Caco-2 (cell line): ENCODE measurements at regions not wholly inside any gene's neighbourhood (a gene's known extent, or its start where the extent isn't known, plus 50 kb on each side); places are given as distances from the start of the nearest gene placed in this dataset.

Source experiments
- BruUV-seq: library from RNA; stranded (reverse); fragments of 400-500 nt; replicated peaks from 2 replicates; lab custom pipeline; 2021; lab: Mats Ljungman, UMichigan
- CTCF ChIA-PET: fragments of 300-600 bp; sonication (Branson Sonifier 250); formaldehyde crosslinking; loops from one replicate; lab custom pipeline; 2022; ENCODE audit warnings: antibody characterized with exemption; lab: Charles Lee
- POLR2A ChIA-PET: fragments of 300-600 bp; sonication (Branson Sonifier 250); formaldehyde crosslinking; loops from one replicate; lab custom pipeline; 2022; ENCODE audit warnings: antibody characterized with exemption; lab: Charles Lee
- DNase-seq, 2 experiments: peaks; one replicate each; pipeline versions ENCODE4 v3.0.0 to v3.0.0-alpha.2; 2020 to 2022
- H3K27me3 ChIP-seq: replicated peaks from 2 replicates; pipeline ENCODE4 v1.6.0; 2011; ENCODE audit warnings: low read length; ENCODE audit not compliant: control insufficient read depth, insufficient read depth
- H3K36me3 ChIP-seq: 2 replicates; pipeline ENCODE4 v1.5.1; 2011; ENCODE audit warnings: low read length; ENCODE audit not compliant: control insufficient read depth, insufficient read depth
- H3K4me1 ChIP-seq: fragments of 250-450 bp; sonication (Bioruptor Pico); 2 replicates; pipeline ENCODE4 v1.5.1; 2020; ENCODE audit warnings: mild to moderate bottlenecking
- H3K4me3 ChIP-seq: 2 replicates; pipeline ENCODE4 v1.5.1; 2011; ENCODE audit warnings: low read depth, mild to moderate bottlenecking, control low read depth, low read length
- H3K9me3 ChIP-seq: fragments of 250-450 bp; sonication (Bioruptor Pico); 2 replicates; pipeline ENCODE4 v1.5.1; 2020; ENCODE audit warnings: mild to moderate bottlenecking, moderate library complexity
- H3K27ac Mint-ChIP-seq: one replicate; pipeline ENCODE4 v1.8.0; 2022; ENCODE audit warnings: mixed read lengths; ENCODE audit not compliant: unreplicated experiment
- H3K27me3 Mint-ChIP-seq: one replicate; pipeline ENCODE4 v1.8.0; 2022; ENCODE audit warnings: mixed read lengths; ENCODE audit not compliant: insufficient read depth, unreplicated experiment
- H3K36me3 Mint-ChIP-seq: one replicate; pipeline ENCODE4 v1.8.0; 2022; ENCODE audit warnings: mild to moderate bottlenecking, mixed read lengths; ENCODE audit not compliant: insufficient read depth, unreplicated experiment
- H3K4me1 Mint-ChIP-seq: one replicate; pipeline ENCODE4 v1.8.0; 2022; ENCODE audit warnings: low read depth, mixed read lengths; ENCODE audit not compliant: unreplicated experiment
- H3K4me3 Mint-ChIP-seq: one replicate; pipeline ENCODE4 v1.8.0; 2022; ENCODE audit warnings: mild to moderate bottlenecking, moderate library complexity, mixed read lengths; ENCODE audit not compliant: unreplicated experiment
- H3K9me3 Mint-ChIP-seq: one replicate; pipeline ENCODE4 v1.8.0; 2022; ENCODE audit warnings: mixed read lengths; ENCODE audit not compliant: unreplicated experiment
- CTCF ChIP-seq, 2 experiments: fragments of 200-600 bp in 1 of 2; IDR thresholded peaks; 1 replicate in 1 of 2; 2 replicates in 1 of 2; pipeline versions ENCODE4 v1.5.1 to v1.8.0; 2011 to 2022; ENCODE audit warnings: antibody characterized with exemption in 1 of 2, control low read depth in 1 of 2, inconsistent platforms in 1 of 2, low read depth in 1 of 2, low read length in 1 of 2, mild to moderate bottlenecking in 1 of 2, moderate library complexity in 1 of 2; ENCODE audit not compliant: insufficient read depth in 1 of 2, severe bottlenecking in 1 of 2, unreplicated experiment in 1 of 2
- intact Hi-C: fragments of 100-400 bp; cut with micrococcal nuclease; formaldehyde crosslinking; loops from one replicate; pipeline ENCODE4 v1.10.0; 2022; ENCODE audit not compliant: unreplicated experiment

- no peaks in the 10 kb centered on the region for H3K4me1 ChIP-seq
- no peak for DNase-seq
- CTCF ChIA-PET = no interaction called here
- no peak overlapping the region for H3K4me3 Mint-ChIP-seq
- no peaks in the 10 kb centered on the region for H3K9me3 ChIP-seq
- H3K4me1 Mint-ChIP-seq = no peaks in the 10 kb centered on the region
- POLR2A ChIA-PET = no interaction called here
- no peak overlapping the region for H3K4me3 ChIP-seq
- H3K27ac Mint-ChIP-seq = no peak overlapping the region
- no peaks in the 10 kb centered on the region for H3K9me3 Mint-ChIP-seq
- H3K27me3 Mint-ChIP-seq = peaks cover 3% of the 10 kb centered on the region
- intact Hi-C loops = no loop called here
- TF ChIP-seq CTCF (IDR thresholded peaks at IDR 0.05; ENCODE audit: insufficient read depth in 1 of 2, low read depth in 1 of 2, low read length in 1 of 2, severe bottlenecking in 1 of 2, unreplicated experiment in 1 of 2) = no peak
- H3K36me3 ChIP-seq = no peaks in the 10 kb centered on the region
- H3K36me3 Mint-ChIP-seq = no peaks in the 10 kb centered on the region
- no TSS peak for BruUV-seq
- H3K27me3 ChIP-seq = no peaks in the 10 kb centered on the region
Measured at GRCh38 chr1:38111589-38111988, 65.0 kb upstream of the POU3F1 start.

- CTCF ChIA-PET = no interaction called here
- Mint-ChIP-seq H3K4me3 (no peak overlapping the region), H3K9me3 (no peaks in the 10 kb centered on the region), H3K4me1 (no peaks in the 10 kb centered on the region), H3K36me3 (no peaks in the 10 kb centered on the region), H3K27me3 (peaks cover 17% of the 10 kb centered on the region), H3K27ac (no peak overlapping the region)
- TF ChIP-seq CTCF (IDR thresholded peaks at IDR 0.05; ENCODE audit: insufficient read depth in 1 of 2, low read depth in 1 of 2, low read length in 1 of 2, severe bottlenecking in 1 of 2, unreplicated experiment in 1 of 2) = no peak
- Histone ChIP-seq H3K9me3 (no peaks in the 10 kb centered on the region), H3K36me3 (no peaks in the 10 kb centered on the region), H3K4me3 (no peak overlapping the region), H3K4me1 (no peaks in the 10 kb centered on the region), H3K27me3 (no peaks in the 10 kb centered on the region)
- intact Hi-C loops = no loop called here
- POLR2A ChIA-PET = no interaction called here
- DNase-seq = no peak
- no TSS peak for BruUV-seq
Measured at GRCh38 chr1:38105267-38105666, 58.7 kb upstream of the POU3F1 start.

- Histone ChIP-seq H3K27me3 (no peaks in the 10 kb centered on the region), H3K9me3 (no peaks in the 10 kb centered on the region), H3K4me3 (no peak overlapping the region), H3K4me1 (no peaks in the 10 kb centered on the region), H3K36me3 (no peaks in the 10 kb centered on the region)
- BruUV-seq = no TSS peak
- H3K27ac Mint-ChIP-seq = no peak overlapping the region
- DNase-seq = no peak
- TF ChIP-seq CTCF (IDR thresholded peaks at IDR 0.05; ENCODE audit: insufficient read depth in 1 of 2, low read depth in 1 of 2, low read length in 1 of 2, severe bottlenecking in 1 of 2, unreplicated experiment in 1 of 2) = no peak
- peaks cover 21% of the 10 kb centered on the region for H3K27me3 Mint-ChIP-seq
- intact Hi-C loops = no loop called here
- no peak overlapping the region for H3K4me3 Mint-ChIP-seq
- no peaks in the 10 kb centered on the region for H3K4me1 Mint-ChIP-seq
- POLR2A ChIA-PET = no interaction called here
- CTCF ChIA-PET = no interaction called here
- H3K9me3 Mint-ChIP-seq = no peaks in the 10 kb centered on the region
- H3K36me3 Mint-ChIP-seq = no peaks in the 10 kb centered on the region
Measured at GRCh38 chr1:38102636-38103035, 56.0 kb upstream of the POU3F1 start.
